Activated CD8-positive, alpha-beta memory T cell treated with anti-CD3 and anti-CD28 coated beads for 1 hour (primary cell): ENCODE measurements at regions not wholly inside any gene's neighbourhood (a gene's known extent, or its start where the extent isn't known, plus 50 kb on each side); places are given as distances from the start of the nearest gene placed in this dataset.

Source experiments
- DNase-seq, 2 donors: peaks; one replicate each; pipeline ENCODE4 v3.0.0-alpha.2; 2020; ENCODE audit warnings: low read depth in 1 of 2; ENCODE audit errors: extremely low read depth in 1 of 2

GRCh38 chr17:5861246-5861645 is 208.9 kb upstream of the WSCD1 start:
- DNase-seq = no peak

GRCh38 chr17:5861854-5862253 is 208.3 kb upstream of the WSCD1 start:
- no peak for DNase-seq

DNA sequence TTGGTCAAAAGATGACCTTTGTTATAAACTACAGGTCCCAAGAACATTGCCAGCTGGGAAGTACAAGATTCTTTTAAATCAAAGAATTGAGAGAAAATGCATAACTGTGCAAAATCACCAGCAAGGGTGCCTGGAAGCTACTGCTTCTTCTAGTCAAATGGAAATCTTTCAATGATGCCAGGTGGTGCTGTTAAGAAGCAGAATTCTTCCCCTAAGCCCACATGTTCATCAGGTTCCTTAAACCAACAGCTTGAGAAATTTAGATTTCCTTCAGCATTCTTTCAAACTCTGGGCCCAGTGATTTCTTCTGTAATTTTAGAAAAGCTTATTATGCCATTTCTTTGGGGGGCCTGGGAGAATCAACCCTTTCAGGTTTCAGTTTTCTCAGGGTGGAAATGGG is 207.8 kb upstream of the WSCD1 start:
- no peak for DNase-seq

- no peak for DNase-seq
These were observed 205.2 kb upstream of the WSCD1 start for GRCh38 chr17:5864741-5865657.

DNA sequence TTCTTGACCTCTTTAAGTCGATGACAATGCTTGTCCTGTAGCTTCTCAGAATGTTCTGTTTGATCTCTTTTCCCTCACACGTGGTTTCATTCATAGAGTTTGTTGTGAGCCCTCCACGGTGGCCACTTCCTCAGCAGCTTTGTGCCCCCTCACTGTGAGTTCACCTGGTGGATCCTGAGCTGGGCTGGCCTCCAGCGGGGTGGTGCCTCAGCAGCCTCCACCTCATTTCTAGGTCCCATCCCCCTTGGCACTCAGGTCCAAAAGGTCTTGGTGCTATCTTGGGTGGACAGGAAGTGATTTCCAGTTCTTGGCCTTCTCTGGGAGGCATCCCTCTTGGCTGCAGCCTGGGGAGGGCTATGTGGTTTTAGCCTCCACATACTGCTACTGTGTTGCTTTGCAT is 203.2 kb upstream of the WSCD1 start:
- DNase-seq = no peak

GRCh38 chr17:5869041-5869745 is 201.0 kb upstream of the WSCD1 start:
- no peak for DNase-seq

- no peak for DNase-seq
These were observed 199.8 kb upstream of the WSCD1 start for GRCh38 chr17:5870231-5870953.

- no peak for DNase-seq
These were observed 198.5 kb upstream of the WSCD1 start for GRCh38 chr17:5871666-5872065.

DNA sequence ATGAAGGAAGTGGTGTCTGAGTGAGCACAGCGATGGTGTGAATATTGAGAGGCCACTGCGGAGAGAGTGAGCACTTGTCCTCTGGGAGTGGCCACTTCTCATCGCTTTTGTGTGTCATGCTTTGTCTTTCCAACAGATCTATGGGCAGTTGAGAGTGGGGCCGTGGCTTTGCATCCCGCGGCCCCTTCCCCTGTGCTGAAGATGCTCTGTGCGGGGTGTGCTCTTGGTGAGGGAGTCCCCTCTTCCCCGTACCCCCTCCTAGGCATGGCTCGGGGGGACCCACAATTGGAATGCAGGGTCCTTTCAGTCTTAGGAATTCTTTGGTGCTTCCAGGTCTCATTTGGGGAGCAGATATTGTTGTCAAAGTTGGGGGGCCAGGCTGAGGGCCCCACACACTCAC is 197.3 kb upstream of the WSCD1 start:
- DNase-seq = no peak

DNA sequence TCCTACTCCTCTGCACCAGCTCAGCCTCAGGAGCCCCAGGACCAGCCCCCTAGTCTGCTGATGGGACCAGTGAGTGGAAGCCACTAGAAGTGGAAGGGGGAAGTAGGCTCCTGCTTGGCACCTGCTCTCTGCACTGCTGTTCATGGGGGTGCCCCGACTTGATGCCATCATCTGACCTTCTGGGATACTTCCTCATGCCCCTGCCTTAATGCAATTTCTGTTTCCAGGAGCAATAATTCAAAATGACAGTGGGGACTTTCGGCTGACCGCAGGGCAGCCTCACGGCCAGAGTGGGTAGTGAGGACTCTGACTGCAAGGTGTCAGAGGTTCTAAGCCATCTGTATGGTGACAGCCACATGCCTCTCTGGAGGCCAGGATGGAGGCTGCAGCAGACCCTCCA is 196.4 kb upstream of the WSCD1 start:
- DNase-seq = no peak

DNA sequence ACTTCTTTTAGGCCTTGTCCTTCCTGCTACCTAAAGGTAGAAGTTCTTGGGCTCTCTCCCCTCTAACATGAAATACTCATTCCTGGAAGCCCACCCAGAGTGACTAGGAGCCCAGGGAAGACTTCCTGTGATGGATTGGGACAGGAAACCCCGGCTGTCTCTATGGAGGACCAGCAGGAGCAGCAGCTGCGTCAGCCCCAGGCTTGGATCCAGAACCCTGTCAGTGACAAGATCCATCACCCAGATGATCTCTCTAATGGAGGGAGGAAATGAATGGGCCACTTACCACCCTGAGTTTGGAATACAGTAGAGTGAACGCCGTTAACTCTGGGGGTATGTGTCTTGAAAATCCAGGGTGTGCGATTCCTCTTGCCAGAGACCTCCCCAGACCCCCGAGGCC is 195.7 kb upstream of the WSCD1 start:
- DNase-seq = no peak

DNA sequence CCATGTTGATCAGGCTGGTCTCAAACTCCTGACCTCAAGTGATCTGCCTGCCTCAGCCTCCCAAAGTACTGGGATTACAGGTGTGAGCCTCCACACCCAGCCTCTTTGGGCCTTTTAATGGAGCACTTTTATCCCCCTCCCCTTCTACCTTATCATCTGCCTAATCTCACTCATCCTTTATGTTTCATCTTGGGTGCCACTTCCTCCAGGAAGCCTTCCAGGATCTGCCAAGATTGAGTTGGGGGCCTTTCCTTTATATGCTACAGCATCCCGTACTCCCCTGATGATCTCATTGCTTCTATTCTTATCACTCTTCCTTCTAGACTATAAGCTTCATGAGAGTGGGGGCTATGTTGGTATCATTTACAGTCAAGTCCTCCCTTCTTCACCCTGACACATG is 192.8 kb upstream of the WSCD1 start:
- no peak for DNase-seq

GRCh38 chr17:5877948-5878347 is 192.2 kb upstream of the WSCD1 start:
- no peak for DNase-seq

- no peak for DNase-seq
These were observed 188.3 kb upstream of the WSCD1 start for GRCh38 chr17:5881849-5882248.

GRCh38 chr17:5883775-5884665 is 186.2 kb upstream of the WSCD1 start:
- no peak for DNase-seq

DNA sequence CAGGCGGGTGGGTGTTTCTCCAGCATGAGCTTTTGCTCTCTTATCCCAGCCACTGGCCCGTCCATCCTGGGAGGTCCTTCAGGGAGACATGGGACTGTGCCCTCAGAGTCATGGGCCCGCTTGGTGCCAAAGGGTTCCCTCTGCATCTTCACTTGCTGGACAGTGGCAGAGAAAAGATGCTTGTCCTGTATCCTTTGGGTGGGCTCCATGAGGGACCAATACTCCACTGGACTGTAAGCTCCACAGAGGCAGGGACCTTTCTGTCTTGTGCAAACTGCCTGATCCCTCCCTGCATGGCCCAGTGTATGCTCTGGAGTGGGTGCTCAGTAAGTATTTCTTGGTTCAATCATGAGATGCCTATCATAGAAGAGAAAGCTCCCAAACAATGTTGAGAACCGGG is 184.8 kb upstream of the WSCD1 start:
- DNase-seq = no peak

DNA sequence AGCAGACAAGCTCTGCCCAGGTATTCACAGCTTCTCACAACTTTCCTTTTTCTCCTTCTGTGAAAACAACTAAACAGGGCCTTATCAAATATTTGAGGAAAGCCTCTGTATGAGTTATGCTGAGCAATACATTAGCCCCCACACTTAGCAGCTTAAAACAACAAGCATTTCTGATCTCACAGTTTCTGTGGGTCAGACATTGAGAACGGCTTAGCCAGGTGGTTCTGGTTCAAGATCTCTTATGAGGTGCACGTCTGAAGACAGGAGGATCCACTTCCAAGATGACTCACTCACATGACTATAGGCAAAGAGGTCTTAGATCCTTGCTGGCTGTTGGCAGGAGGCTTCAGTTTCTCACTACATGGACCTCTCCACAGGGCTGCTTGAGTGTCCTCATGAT is 181.4 kb upstream of the WSCD1 start:
- DNase-seq = no peak

DNA sequence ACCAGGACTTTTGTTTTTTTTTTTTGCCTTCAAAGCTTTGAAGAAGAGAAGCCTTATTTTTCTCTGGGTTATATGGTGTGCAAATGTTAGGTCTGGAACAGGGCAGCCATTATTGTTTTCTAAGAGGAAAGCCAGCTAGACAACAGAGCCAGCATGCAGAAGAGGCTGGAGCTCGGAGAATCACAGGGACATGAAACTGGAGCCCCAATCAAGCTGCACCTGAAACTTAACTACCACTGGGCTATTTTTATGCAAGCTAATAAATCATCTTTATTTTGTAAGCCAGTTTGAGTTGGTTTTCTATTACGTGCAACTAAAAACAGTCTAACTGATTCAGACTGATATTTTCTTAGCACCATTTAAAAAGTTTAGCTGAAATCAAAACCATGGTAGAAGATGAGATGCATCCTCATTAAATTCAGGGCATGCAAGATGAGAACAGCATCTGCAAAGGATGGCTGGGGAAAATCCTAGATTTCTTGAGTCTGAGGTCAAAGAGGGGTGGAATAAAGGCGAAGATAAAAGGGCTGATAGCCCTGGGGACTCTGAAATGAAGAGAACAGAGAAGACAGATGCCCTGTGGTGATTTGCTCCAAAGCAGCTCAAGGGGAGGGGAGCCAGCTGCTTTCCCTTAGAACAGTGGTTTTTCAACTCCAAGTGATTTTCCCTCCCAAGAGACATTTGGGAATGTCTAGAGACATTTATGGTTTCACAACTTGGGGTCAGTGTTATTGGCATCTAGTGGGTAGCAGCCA is 177.1 kb upstream of the WSCD1 start:
- no peak for DNase-seq

DNA sequence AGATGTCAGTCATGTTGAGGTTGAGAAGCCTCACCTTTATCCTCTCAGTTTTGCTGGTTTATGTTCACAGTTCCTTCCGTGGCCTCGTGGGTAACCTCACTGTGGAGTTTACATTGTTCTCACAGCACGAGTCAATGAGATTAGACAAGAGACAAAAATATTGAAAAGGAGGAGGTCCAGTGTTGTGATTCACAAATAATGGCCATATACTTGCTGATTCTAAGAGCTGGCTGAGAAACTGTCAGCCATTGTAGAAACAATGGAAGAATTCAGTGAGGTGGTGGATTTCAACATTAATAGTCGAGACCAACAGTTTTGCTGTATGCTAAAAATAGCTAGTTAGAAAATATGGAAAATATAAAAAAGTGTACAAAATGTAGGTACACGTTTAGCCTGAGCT is 176.4 kb upstream of the WSCD1 start:
- no peak for DNase-seq

- DNase-seq = no peak
These were observed 174.9 kb upstream of the WSCD1 start for GRCh38 chr17:5895276-5895675.
